Hematopoietic multipotent progenitor cell (in vitro differentiated cells): ENCODE measurements at regions not wholly inside any gene's neighbourhood (a gene's known extent, or its start where the extent isn't known, plus 50 kb on each side); places are given as distances from the start of the nearest gene placed in this dataset. TPM values are rescaled to one million over a fixed set of nuclear protein-coding genes. Genes with fewer than 3 reads are reported as not detected.
"Not testable (repeated sequence)": the region's sequence is repeated elsewhere in the genome, so short reads cannot be mapped to it uniquely, and the experiment has no call there.

ENCODE experiments used
- DNase-seq, 3 donors: peaks; one replicate each; pipeline ENCODE4 v3.0.0-alpha.2; 2011 to 2015; ENCODE audit warnings: low read depth in 2 of 3, low spot score in 2 of 3
- small RNA-seq: library from RNA; depleted of rRNA; stranded (forward); fragments of <200 nt; gene quantifications from one replicate; pipeline ENCODE3, GENCODE V24; 2012

DNA sequence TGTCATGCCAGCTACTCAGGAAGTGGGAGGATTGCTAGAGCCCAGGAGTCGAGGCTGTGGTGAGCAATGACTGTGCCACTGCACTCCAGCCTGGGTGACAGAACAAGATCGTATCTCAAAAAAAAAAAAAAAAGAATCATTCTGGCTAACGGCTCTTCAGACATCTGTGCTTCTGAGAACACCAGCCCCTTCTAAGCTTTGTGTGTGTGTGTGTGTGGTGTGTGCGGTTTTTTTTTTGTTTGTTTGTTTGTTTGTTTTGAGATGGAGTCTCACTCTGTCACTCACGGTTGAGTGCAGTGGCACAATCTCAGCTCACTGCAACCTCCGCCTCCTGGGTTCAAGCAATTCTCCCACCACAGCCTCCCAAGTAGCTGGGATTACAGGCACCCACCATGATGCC is 79.4 kb upstream of the DRD5 start:
- not testable (repeated sequence) for DNase-seq

GRCh38 chr4:9702696-9703095 is 78.7 kb upstream of the DRD5 start:
- not testable (repeated sequence) for DNase-seq

- peak; percentile 28 to 82 (median 67) for DNase-seq
These were observed 78.0 kb upstream of the DRD5 start for GRCh38 chr4:9703391-9703790.

DNA sequence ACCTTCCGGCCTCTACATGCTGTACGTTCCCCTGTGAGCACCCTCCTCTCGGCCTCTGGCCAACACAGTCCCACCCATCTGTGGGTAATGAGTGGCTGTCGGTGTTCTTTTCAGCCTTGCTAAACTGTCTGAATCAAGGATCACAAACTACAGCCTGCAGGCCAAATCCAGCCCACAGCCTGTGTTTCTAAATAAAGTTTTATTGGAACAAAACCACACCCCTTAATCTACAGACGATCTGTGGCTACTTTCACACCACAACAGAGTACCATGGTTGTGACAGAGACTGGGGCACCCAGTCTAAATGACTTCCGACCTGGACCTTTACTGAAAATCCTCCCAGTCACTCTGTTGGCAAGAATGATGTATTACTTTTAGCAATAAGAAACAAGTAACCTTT is 77.3 kb upstream of the DRD5 start:
- DNase-seq: not testable (repeated sequence)

- DNase-seq: no peak
These were observed 76.7 kb upstream of the DRD5 start for GRCh38 chr4:9704551-9705332.

DNA sequence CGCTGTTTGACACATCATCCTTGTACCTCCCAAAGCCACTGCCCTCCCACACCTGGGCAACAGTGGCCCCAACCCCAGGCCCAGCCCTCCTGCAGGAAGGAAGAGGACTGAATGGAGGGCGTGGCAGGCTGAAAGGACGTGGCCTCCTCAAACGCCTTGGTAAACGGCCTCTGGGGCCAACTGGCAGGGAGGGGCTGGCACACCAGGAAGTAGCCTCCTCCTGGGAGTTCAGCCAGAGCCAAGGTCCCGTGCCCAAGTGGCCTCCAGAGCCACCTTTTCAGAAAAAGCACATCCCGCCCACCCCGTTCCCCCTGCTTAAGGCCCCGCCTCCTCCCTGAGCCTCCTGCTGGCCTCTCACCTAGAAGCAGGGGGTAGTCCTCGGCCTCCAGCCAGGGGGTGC is 74.2 kb upstream of the DRD5 start:
- DNase-seq: not testable (repeated sequence)

GRCh38 chr4:9707936-9708335 is 73.5 kb upstream of the DRD5 start:
- DNase-seq: not testable (repeated sequence)

- DNase-seq: no peak
These were observed 71.7 kb upstream of the DRD5 start for GRCh38 chr4:9709724-9710123.

GRCh38 chr4:9715271-9715670 is 66.2 kb upstream of the DRD5 start:
- not testable (repeated sequence) for DNase-seq

GRCh38 chr4:9716093-9716492 is 65.3 kb upstream of the DRD5 start:
- DNase-seq: no peak

- not testable (repeated sequence) for DNase-seq
These were observed 63.0 kb upstream of the DRD5 start for GRCh38 chr4:9718246-9718939.

GRCh38 chr4:9722131-9722530 is 59.3 kb upstream of the DRD5 start:
- DNase-seq: not testable (repeated sequence)

Small RNAs in the stretch of these regions (small RNA-seq; reads per million reads assigned to genes)
- gene MIR548I2 (not detected), gene RF00017 (not detected), gene SNRPCP13 (not detected)
